ENCODE measurements at regions not wholly inside any gene's neighbourhood (a gene's known extent, or its start where the extent isn't known, plus 50 kb on each side); places are given as distances from the start of the nearest gene placed in this dataset.

GRCh38 chr10:123565691-123566660, 100.2 kb upstream of the GPR26 start:
- no peaks in the 10 kb centered on the region for H3K9me3 Mint-ChIP-seq
- H3K79me2 ChIP-seq (ENCODE audit: insufficient read depth, low read length) = no peaks in the 10 kb centered on the region
- H3K27me3 ChIP-seq (ENCODE audit: control insufficient read depth in 2 of 2, insufficient read depth in 2 of 2, low read length in 2 of 2) = no peaks in the 10 kb centered on the region
- peaks cover 8 to 19% (median 13%) of the 10 kb centered on the region in 3 donors for H3K27me3 Mint-ChIP-seq (ENCODE audit: low read depth in 3 of 3)
- WGBS (ENCODE audit: insufficient coverage) = 96% methylated on average over 4 of the region's 14 CpGs
- H3K36me3 ChIP-seq (replicated peaks in 1 of 2; ENCODE audit: control insufficient read depth in 1 of 2, insufficient read depth in 2 of 2, low read length in 2 of 2) = no peaks in the 10 kb centered on the region
- DNase-seq = no peak
- H3K4me3 ChIP-seq (replicated peaks in 1 of 3; ENCODE audit: low read depth in 2 of 3, low read length in 3 of 3) = no peak overlapping the region
- no peaks in the 10 kb centered on the region for H3K9me3 ChIP-seq (replicated peaks in 1 of 2; ENCODE audit: control insufficient read depth in 1 of 2, insufficient read depth in 1 of 2, low read length in 2 of 2)
- H3K36me3 Mint-ChIP-seq = no peaks in the 10 kb centered on the region
- H4K20me1 ChIP-seq (ENCODE audit: insufficient read depth, low read length) = no peaks in the 10 kb centered on the region
- no peak for TF ChIP-seq CTCF (IDR thresholded peaks at IDR 0.05)
- H3K4me1 ChIP-seq (ENCODE audit: control insufficient read depth in 1 of 2, insufficient read depth in 2 of 2, low read length in 2 of 2) = no peaks in the 10 kb centered on the region
- no peak overlapping the region for H3K4me2 ChIP-seq (replicated peaks; ENCODE audit: extremely low read depth, low read length, poor library complexity, severe bottlenecking)
- H3K9ac ChIP-seq (ENCODE audit: insufficient read depth, low read length, poor library complexity, severe bottlenecking) = no peak overlapping the region
- no peak overlapping the region for H3K27ac ChIP-seq (ENCODE audit: low read depth in 1 of 2, low read length in 2 of 2)
- no peak overlapping the region for H2AFZ ChIP-seq (ENCODE audit: insufficient read depth, low read depth, low read length, poor library complexity, severe bottlenecking)
- intact Hi-C loops (cut with micrococcal nuclease) = no loop called here
- no peak overlapping the region for H3K4me3 Mint-ChIP-seq
- no peaks in the 10 kb centered on the region for H3K4me1 Mint-ChIP-seq
- H3K27ac Mint-ChIP-seq = no peak overlapping the region

- H3K27me3 ChIP-seq (ENCODE audit: control insufficient read depth in 2 of 2, insufficient read depth in 2 of 2, low read length in 2 of 2) = no peaks in the 10 kb centered on the region
- no peak overlapping the region for H3K4me3 Mint-ChIP-seq
- H3K36me3 ChIP-seq (replicated peaks in 1 of 2; ENCODE audit: control insufficient read depth in 1 of 2, insufficient read depth in 2 of 2, low read length in 2 of 2) = no peaks in the 10 kb centered on the region
- intact Hi-C loops (cut with micrococcal nuclease) = no loop called here
- no peaks in the 10 kb centered on the region for H3K9me3 Mint-ChIP-seq
- no peaks in the 10 kb centered on the region for H3K4me1 ChIP-seq (ENCODE audit: control insufficient read depth in 1 of 2, insufficient read depth in 2 of 2, low read length in 2 of 2)
- H3K4me1 Mint-ChIP-seq = no peaks in the 10 kb centered on the region
- no peak for DNase-seq
- 84% methylated on average over 13 of the region's 21 CpGs for WGBS (ENCODE audit: insufficient coverage)
- no peak overlapping the region for H3K4me2 ChIP-seq (replicated peaks; ENCODE audit: extremely low read depth, low read length, poor library complexity, severe bottlenecking)
- no peaks in the 10 kb centered on the region for H3K79me2 ChIP-seq (ENCODE audit: insufficient read depth, low read length)
- H3K27ac Mint-ChIP-seq = no peak overlapping the region
- H4K20me1 ChIP-seq (ENCODE audit: insufficient read depth, low read length) = no peaks in the 10 kb centered on the region
- no peaks in the 10 kb centered on the region for H3K36me3 Mint-ChIP-seq
- H3K9ac ChIP-seq (ENCODE audit: insufficient read depth, low read length, poor library complexity, severe bottlenecking) = no peak overlapping the region
- H3K27me3 Mint-ChIP-seq (ENCODE audit: low read depth in 3 of 3) = peaks cover 6 to 22% (median 16%) of the 10 kb centered on the region in 3 donors
- H3K27ac ChIP-seq (ENCODE audit: low read depth in 1 of 2, low read length in 2 of 2) = no peak overlapping the region
- no peak for TF ChIP-seq CTCF (IDR thresholded peaks at IDR 0.05)
- no peak overlapping the region for H2AFZ ChIP-seq (ENCODE audit: insufficient read depth, low read depth, low read length, poor library complexity, severe bottlenecking)
- no peaks in the 10 kb centered on the region for H3K9me3 ChIP-seq (replicated peaks in 1 of 2; ENCODE audit: control insufficient read depth in 1 of 2, insufficient read depth in 1 of 2, low read length in 2 of 2)
- H3K4me3 ChIP-seq (replicated peaks in 1 of 3; ENCODE audit: low read depth in 2 of 3, low read length in 3 of 3) = no peak overlapping the region
Observed at GRCh38 chr10:123567984-123568739, 98.0 kb upstream of the GPR26 start.
